H1 (cell line): ENCODE measurements at regions not wholly inside any gene's neighbourhood (a gene's known extent, or its start where the extent isn't known, plus 50 kb on each side); places are given as distances from the start of the nearest gene placed in this dataset.

ENCODE experiments used
- BCL11A ChIP-seq, 2 experiments: IDR thresholded peaks; one replicate each; pipeline ENCODE4 v1.6.1; 2011; ENCODE audit warnings: low read depth in 2 of 2, low read length in 2 of 2, mild to moderate bottlenecking in 2 of 2
- CHD7 ChIP-seq: fragments of 300-600 bp; sonication (generic); IDR thresholded peaks from 2 replicates; pipeline ENCODE4 v1.7.1; 2012; ENCODE audit warnings: low read length, moderate library complexity, mild to moderate bottlenecking, inconsistent platforms; ENCODE audit not compliant: insufficient replicate concordance
- FOSL1 ChIP-seq: IDR thresholded peaks from 2 replicates; pipeline ENCODE4 v1.6.1; 2011; ENCODE audit warnings: mild to moderate bottlenecking, low read depth, low read length, moderate library complexity; ENCODE audit not compliant: insufficient read depth
- GABPA ChIP-seq: IDR thresholded peaks from 2 replicates; pipeline ENCODE4 v1.6.1; 2011; ENCODE audit warnings: mild to moderate bottlenecking, low read length, moderate library complexity, borderline replicate concordance; ENCODE audit not compliant: insufficient read depth
- JUN ChIP-seq: IDR thresholded peaks from 2 replicates; pipeline ENCODE4 v1.6.1; 2011; ENCODE audit warnings: low read depth, mild to moderate bottlenecking, improper control_type of control experiment, low read length
- KDM1A ChIP-seq: fragments of 200-600, 300-600 bp; sonication (generic); IDR thresholded peaks from 2 replicates; pipeline ENCODE4 v1.7.1; 2016; ENCODE audit warnings: mild to moderate bottlenecking, low read length, borderline replicate concordance
- RNF2 ChIP-seq: fragments of 200-900, 300-1000 bp; sonication (generic); IDR thresholded peaks from 2 replicates; pipeline ENCODE4 v1.7.1; 2016; ENCODE audit warnings: borderline replicate concordance, low read depth, mild to moderate bottlenecking, antibody characterized with exemption, low read length; ENCODE audit not compliant: poor library complexity, severe bottlenecking; ENCODE audit errors: missing control alignments
- SIN3A ChIP-seq, 2 experiments: IDR thresholded peaks in 1 of 2; conservative IDR thresholded peaks in 1 of 2; 2 replicates each; pipeline ENCODE4 v1.6.1; 2011 to 2012; ENCODE audit warnings: low read length in 2 of 2, improper control_type of control experiment in 1 of 2, low read depth in 1 of 2, mild to moderate bottlenecking in 1 of 2
- SP2 ChIP-seq: IDR thresholded peaks from 2 replicates; pipeline ENCODE4 v1.6.1; 2012; ENCODE audit warnings: mild to moderate bottlenecking, low read length, inconsistent platforms
- TAF1 ChIP-seq: IDR thresholded peaks from 2 replicates; pipeline ENCODE4 v1.6.1; 2011; ENCODE audit warnings: mild to moderate bottlenecking, low read depth, low read length

- no peak for TF ChIP-seq GABPA
- no peak for TF ChIP-seq SIN3A (conservative IDR thresholded peaks at IDR 0.05 in 1 of 2, IDR thresholded peaks at IDR 0.05 in 1 of 2; ENCODE audit: low read depth in 1 of 2, low read length in 2 of 2)
- TF ChIP-seq KDM1A: no peak
- TF ChIP-seq CHD7: no peak
- TF ChIP-seq TAF1: no peak
- no peak for TF ChIP-seq BCL11A (IDR thresholded peaks at IDR 0.05; ENCODE audit: low read depth in 2 of 2, low read length in 2 of 2)
- TF ChIP-seq JUN: no peak
- no peak for TF ChIP-seq RNF2
- no peak for TF ChIP-seq SP2
- no peak for TF ChIP-seq FOSL1
Observed at GRCh38 chr1:195754303-195754702, 853.9 kb downstream of the KCNT2 start (continued).
